Inflammatory macrophage treated with lipopolysaccharide for 1 hour (primary cell): ENCODE measurements at regions not wholly inside any gene's neighbourhood (a gene's known extent, or its start where the extent isn't known, plus 50 kb on each side); places are given as distances from the start of the nearest gene placed in this dataset.

ENCODE experiments used
- DNase-seq, 2 donors: peaks; one replicate each; pipeline ENCODE4 v3.0.0-alpha.2; 2020 to 2022

DNA sequence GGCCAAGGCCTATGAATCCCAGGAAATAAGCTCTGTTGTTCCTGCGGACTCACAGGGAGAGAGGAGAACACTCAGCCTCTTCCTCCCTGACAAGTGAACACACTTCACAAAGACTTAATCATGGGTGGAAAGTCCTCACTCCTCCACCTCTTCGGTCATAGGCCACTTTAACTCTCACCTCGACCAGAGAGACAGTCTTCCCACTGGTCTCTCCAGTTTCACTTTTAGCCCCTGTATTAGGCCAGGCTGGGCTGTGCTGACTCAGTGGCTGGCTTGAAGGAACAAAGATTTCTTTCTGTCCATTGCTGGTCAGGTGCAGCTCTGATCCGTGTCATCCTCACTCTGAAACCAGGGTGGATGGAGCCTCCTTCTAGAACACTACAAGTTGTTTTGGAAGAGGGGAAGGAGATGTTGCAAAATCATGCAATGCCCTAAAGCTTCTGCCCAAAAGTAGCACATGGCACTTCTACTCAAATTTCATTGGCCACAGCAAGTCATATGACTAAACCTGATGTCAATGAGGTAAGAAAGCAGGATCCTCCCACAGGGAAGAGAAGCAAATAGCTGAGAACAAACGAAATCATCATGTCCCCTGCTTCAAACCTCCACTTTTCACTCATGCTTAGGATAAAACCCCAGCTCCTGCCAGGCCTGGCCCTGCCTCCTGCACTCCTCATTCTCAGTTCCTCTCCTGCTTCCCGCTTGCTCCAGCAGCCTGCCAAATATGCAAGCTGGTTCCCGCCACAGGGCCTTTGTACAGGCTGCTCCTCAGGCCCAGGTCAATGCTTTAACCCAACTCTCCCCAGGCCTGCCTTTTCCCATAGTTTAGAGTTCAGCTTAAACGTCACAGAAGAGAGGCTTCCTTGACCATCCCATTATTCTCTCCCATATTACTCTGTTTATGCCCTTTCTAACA lies 150.5 kb upstream of the RUNX3 start:
- peak; percentile 54 to 71 for DNase-seq

DNA sequence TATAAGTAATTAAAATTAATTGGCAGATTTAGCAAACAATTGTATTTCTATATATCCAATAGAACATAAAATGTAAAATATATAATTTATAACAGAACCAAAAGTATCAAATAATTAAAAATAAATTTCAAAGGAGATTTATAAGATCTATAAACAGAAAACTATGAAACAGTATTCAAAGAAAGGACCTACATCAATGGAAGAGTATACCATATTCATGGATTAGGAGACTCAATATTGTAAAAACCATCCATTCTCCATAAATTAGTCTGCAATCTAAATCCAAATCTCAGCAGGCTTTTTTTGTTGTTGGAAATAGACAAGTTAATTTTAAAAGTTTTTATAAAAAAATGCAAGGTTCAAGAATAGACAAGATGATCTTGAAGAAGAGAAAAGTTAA lies 149.0 kb upstream of the RUNX3 start:
- DNase-seq, result no peak

DNA sequence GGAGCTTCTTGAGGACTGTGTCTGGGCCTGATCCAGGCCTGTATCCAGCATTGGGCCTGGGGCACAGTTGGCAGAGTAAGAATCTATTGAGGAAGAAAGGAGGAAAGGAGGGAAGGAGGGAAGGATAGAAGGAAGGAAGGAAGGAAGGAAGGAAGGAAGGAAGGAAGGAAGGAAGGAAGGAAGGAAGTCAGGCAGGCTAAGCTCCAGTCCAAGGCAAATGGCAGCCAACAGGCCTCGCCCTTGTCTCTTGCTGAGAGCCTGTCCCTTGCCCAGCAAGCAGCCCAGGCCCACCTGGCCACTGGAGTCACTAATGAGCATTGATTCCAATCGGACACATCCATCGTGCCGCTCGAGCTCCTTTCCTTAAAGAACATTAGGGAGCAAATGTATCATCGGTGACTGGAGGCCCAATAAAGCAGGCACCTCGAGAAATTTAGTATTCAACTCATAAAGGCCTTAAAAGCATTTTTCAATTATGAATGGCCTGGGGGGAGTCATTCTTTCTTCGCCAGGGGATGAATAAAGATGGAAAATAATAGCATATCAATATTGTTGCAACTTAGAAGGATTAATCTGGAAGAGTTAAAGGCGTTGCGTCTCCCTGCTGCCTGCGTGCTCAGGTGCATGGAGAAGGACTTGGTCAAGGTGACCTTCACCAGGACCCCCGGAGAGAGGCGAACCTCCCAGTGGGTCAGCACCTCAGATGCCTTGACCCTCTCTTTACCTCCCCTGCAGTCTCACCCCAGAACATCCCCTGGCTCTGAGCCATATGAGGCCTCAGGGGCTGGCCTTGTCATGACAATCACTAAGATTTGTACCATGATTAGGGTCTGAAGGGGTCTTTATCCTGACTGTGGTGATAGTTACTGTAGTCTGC lies 144.5 kb upstream of the RUNX3 start:
- no peak for DNase-seq

DNA sequence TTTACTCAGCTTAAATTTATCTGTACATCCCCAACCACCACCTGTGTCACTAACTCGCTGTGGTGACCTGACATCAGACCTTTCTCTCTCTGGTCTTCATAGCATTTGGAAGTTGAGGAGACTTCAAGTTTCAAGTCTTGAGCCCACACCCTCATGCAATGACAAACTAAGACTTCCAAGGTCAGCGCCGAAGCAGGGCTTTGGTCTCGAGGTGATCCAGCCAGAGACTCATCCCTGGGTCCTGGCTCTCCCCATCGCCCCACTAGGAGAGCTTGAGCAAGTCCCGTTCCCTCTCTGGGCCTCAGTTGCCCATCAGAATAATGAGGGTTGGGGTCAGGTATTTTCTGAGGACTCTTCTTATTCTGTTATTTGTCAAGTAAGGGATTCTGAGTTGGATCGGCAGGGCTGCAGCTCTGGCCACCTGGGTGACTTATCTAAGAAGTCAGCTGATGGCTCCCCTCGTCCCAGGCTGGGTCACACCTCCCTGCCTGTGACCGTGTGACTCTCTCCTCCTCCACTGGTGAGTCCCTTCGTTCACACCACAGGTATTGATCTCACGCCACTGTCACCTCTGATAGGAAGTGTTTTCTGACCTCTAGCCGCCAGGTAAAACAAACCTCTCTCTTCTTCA lies 143.7 kb upstream of the RUNX3 start:
- no peak for DNase-seq

DNA sequence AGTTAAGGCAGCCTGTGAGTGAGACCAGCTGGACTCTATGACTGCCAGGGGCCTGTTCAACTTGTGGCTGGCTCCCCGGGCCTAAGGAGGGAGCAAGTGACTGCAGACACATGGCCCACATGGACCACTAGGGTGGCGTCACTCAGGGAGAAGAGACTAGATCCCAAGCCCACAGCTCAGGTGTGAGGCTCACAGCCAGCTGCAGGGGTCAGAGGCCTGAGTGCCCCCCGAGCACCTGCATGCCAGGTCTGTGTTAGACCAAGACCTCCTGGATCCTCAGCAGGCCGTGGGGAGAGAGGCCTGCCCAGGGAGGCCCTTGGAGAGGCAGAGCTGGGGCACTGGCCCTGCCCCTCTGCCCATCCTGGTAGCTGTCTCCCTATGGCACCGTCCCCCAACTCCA lies 142.4 kb upstream of the RUNX3 start:
- DNase-seq, result no peak

DNA sequence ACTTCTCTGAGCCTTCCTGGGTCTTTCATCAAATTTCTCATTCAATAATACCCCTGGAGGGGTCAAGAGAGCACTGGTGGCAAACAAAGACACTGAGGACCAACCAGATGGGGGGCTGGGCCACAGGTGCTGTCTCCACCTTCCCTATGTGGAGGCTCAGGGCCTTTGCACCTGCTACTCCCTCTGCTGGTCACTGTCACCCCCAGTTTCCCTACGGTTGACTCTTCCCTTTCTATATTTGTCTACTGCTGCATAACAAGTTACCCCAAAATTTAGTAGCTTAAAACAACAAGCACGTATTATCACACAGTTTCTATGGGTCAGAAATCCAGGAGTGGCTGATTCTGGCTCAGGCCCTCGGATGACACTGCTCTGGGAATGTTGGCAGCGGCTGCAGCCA lies 138.8 kb upstream of the RUNX3 start:
- no peak for DNase-seq

DNA sequence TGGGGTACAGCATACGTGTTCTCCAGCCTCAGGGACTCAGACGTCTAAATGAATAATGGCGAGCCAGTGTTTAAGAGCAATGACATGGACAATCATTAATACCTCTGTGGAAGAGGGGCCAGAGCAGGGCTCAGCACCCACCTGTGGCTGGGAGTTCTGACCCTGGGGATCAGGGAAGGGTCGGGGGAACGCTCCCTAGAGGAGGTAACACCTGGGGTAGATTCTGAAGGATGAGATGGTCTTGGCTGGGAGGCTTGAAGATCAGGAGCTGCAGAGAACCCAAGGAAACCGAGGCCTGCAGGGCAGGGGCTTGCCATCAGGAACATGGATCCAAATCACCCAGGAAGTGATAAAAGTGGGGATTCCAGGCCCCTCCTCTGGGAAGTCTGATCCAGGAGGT lies 138.2 kb upstream of the RUNX3 start:
- no peak for DNase-seq

DNA sequence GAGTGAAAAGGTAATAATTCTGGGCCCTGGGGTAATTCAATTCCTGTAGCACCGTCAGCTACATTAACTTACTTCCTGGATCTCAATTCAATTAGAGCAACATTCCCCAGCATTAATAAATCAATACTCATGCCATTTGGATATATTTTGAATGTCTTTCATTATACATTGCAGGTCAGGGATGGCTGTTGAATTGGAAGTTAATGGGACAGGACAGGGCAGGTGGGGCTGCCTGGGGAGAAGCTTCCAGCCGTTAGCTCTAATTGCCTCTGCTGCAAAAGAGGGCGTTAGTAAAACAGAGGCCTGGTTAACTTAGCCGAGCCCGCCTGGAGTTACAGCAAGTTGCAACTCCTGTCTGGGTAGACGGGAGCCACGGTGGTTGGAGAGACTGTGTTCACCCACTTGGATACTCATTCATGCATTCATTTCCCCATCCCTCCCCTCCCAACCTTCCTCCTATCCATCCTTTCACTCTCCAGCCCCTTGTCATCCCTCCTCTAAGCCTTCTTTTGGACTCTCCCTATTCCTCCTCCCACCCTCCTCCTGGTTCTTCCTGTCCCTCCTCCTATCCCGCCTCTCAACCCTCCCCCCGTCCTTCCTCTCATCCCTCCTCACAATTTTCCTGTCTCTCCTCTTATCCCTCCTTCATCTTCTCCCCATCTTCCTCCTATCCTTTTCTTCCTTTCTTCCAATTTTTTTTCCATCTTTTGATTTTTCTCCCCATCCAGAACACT lies 137.6 kb upstream of the RUNX3 start:
- no peak for DNase-seq

DNA sequence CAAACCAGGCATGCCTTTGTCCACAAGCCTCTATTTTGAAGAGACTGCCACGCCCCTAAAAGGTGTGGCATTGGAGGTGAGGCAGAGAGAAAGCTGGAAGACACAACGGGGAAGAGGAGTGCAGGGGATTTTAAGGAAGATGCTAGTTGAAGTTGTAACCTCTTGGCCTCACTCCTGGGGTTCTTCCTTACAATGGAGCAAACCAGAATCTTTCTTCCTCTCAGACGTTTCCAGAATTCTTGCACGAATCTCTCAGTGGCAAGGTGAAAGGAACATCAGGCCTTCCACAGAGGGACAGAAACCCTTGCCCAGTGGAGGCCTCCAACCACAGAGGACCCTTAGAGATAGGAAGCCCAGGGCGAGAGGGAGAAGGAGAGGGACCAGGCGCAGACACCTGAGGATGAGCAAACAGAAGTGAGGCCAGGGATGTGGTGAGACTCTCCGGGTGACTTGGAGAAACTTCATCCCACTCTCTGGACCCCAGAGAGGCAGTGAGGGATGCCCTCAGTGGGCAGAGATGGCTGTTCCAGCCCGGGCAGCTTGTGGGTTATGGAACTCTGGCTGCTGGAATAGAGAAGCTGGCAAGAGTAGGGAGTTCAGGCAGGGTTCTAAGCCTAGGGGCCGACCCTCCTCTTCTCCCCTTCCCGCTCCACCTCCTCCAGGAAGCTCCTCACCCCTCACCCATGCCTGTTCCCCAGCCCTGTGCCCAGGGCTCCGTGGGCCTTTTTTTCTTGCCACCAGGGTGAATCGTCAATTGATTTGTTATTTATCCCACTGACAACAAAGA lies 136.8 kb upstream of the RUNX3 start:
- DNase-seq, result no peak

DNA sequence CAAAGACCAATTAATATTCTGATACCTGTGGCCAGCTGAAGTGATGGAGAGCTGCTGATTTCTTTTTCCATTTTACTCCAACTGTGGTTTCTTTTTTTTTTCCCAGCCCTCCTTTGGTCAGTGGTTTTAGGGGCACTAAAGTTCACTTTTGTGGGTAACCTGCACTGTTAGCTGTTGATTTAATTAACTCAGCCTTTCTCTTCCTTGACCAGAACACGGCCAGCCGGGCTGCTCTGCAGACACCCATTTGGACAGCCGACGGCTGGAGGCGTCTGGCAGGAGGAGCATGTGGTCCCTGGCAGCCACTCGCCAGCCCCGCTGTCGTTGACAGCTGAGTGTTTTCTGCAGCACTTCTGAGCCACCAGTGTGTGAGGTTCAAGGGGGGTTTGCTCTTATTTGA lies 136.2 kb upstream of the RUNX3 start:
- DNase-seq, result no peak

DNA sequence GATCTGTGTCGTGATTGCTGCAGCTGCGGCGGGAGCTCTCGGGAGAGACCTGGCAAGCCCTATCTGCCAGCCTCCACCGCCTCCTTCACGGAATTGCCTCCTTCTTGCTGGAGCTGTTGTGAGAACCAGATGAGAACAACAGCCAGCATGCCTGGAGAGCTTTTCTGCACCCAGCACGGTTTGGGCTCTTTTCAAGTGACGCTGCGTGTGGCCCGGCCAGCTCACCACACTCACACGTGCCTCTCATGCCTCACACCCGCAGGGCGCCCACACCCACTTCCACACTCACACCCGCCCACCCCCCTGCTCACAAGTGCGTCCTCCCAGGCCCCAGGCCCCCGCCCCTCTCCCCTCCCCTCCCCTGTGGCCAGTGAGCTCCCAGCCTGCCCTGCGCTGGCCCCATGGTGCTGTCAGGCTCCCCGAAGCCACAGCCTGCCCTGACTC lies 135.7 kb upstream of the RUNX3 start:
- no peak for DNase-seq

DNA sequence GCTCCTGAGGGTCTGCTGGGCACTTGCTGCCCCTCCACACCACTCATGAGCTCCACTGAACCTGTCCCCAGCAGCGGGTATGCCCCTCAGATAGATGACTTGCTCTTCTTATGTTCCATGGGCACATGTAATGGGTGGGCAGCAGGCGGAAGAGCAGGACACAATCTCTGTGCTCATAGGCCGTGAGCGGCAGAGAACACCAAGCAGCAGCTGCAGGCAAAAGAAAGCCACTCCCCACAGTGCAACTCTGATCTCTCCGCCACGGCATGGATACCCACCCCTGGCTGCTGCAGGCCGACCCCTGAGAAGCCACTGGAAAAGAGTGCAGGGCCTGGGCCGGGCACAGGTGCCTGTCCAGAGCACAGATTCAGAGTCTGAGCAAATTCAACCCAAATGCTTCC lies 135.2 kb upstream of the RUNX3 start:
- no peak for DNase-seq

DNA sequence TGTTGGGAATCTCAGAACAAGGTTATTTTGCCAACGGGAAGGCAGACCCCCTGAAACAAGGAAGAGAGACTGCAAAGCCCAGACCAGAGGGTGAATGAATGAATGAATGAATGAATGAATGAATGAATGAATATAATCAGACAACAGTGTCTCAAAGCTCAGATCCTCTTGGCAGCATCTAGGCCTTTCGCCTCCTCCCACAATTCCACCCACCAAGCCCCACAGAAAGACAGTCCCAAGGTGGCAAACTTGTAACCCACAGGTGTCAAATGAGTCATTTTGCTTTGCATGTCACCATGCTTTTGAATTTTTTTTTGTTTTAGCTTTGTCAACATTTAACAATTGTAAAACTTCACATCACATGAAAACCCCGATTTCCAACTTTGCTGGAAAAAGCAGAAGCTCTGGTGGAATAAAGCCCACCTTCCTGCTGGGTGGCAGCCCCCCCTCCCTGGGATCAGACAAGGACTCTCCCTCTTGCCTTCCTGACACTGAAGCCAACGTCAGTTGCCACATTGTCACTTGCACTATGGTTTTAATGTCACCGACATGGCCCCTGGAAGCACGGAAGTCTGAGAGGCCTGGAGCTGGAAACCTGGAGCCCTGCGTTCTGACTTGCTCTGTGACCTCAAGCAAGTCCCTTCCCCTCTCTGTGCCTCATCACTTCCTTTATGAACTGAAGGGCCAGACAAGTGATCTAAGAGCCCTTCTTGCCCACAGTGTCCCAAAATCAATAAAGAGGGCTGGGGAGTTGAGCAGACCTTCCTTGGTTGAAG lies 134.6 kb upstream of the RUNX3 start:
- peak; percentile 10 to 21 for DNase-seq

DNA sequence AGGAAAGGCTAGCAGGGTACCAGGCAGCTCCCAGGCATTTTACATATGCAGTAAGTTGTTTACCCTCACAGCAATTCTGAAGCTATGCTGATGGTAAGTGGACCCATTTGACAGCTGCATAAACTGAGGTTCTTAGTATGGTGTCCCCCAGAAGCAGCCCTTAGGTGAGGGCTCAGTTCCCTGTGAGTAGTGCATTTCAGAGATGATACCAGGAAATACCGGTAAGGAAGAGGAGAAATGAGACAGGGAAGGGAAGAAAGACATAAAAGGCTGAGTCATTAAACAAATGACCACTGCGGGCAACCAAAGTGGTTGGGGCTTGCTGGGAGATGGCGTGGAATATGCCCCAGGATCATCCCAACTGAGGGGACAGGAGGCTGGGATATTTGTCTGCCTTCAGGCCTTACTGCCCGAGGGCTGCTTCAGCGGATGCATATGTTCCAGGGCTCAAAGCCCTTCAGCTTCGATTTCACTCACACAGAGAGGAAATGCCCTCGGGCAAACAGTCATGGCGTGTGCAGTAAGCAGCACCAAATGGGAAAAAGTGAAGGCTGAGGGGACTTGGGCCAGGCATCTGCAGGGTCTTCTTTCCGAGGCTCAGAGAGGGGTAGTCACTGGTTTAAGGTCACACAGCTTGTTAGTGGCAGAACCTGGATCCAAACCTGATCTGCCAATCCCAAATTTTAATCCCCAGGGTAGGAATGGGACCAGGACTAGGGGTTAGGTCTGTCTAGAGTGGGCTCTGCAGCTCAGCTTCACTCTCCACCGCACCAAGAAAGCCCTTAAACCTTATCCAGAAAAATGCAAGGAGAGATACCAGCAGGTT lies 133.7 kb upstream of the RUNX3 start:
- no peak for DNase-seq

DNA sequence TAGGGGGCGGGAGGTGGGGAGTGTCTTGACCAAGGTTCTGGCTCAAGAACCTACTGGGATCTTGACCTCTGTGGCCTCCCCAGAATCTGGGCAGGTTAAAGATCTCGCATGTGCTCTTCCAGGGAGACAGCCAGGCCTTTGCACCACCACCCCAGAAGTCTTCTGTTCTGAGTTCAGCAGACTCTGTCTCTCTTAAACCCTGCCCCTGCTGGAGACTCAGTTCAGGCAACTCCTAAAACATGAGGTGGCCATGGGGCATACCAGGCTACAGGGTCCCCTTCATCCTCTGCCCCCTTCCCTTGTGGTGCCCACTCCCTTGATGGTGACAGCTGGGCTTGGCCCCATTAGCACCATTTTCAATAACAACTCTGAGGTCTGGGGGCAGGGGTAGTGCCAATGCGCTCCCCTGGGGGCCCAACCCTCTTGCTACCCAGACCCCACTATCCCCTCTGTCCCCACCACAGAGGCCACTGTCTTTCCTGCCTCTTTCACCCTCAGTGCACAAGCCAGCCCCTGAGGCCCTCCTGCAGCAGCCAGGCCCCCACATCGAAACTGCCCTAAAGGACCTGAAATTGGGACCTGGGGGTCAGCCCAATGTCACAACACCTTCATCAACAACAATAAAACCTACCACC lies 132.7 kb upstream of the RUNX3 start:
- DNase-seq, result no peak

DNA sequence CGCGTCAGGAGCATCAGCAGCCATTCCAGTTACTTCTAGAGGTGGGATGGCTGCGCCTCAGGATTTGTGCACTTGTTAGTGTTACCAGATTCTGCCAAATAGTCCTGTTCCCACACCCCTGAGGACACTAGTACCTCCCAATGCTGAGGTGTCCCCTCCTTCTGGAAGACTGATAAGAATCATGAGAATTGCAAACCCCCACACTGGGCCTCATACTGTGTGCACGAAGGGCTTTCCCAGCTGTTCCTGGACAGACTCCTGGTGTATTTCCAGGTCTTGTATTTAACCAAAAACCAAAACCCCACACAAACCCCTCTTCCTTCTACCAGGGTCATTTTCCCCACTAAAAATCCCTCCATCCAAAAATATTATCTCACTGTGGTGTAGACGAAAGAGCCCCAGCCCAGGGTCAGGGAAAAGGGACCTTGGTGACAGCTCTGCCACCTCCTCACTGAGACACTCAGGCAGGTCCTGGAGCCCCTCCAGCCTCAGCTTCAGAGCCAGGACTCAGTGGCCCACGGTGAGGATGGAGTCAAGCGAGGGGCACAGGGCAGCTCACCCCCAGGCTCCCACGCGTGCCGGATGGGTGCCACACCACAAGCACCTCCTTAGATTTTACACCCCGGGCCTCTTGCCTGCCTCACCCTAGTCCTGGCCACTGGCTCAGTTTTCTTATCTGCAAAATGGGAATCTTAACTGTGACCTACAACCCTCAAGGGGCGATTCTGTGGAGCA lies 131.4 kb upstream of the RUNX3 start:
- DNase-seq, result no peak

DNA sequence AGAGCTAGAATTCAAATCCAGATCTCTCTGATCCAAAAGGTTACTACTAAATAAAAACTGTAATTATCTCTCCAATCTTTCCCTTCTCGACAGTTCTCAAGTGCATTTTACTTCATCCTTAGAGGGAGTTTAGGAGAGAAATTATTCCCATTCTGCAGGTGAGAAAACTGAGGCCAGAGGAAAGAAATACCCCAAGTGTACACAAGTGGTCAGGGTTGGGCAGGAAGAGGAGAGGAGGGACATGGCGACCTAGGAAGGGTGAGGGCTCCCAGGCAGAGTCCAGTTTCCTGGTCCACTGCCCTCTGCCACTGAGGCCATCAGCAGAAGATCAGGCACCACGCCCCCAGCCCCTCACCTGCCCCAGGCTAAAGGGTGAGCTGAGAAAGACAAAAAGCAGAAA lies 127.1 kb upstream of the RUNX3 start:
- DNase-seq, result no peak

DNA sequence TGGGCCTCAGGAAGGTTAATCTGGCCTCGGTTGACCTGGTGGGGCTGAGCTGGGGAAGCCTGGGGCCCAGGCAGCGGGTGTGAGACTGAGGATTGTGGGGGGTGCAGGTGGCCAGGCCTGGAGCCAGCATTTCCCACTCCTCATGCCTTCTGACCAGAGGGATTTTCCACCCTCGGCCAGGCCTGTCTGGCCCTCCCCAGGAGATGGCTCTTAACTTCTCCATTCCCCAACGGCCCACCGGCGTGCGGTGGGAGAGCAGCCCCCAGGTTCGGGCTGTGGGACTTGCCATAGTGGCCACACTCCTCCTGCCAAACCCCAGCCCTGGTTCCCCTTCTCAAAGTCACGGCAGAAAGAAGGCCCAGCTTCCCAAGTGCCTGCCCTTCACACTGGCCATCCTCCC lies 126.5 kb upstream of the RUNX3 start:
- no peak for DNase-seq

DNA sequence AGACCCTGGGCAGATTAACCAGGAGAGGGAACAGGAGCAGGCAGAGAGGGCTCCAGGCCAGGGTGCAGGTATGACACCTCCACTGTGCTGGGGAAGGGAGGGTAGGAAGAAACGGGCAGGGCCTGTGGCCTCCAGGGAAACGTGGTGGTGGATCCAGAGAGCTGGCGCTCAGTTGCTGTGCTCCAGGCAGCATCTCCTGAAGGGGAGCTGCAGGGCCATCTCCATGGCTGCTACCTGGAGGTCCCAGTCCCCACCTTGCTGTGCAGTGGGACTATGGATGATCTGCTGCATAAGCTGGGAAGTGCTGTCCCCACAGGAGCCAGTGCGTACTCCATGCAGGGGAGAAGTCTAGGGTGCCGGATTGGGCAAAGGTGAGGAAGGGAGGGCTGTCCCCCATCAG lies 125.9 kb upstream of the RUNX3 start:
- DNase-seq, result no peak
